ENCODE measurements at regions not wholly inside any gene's neighbourhood (a gene's known extent, or its start where the extent isn't known, plus 50 kb on each side); places are given as distances from the start of the nearest gene placed in this dataset.

- FAIRE-seq (no peak), DNase-seq (ENCODE audit: insufficient read length, low spot score) (no peak)
Observed at GRCh38 chr1:5577255-5578040, 414.8 kb downstream of the NPHP4 start.

DNA sequence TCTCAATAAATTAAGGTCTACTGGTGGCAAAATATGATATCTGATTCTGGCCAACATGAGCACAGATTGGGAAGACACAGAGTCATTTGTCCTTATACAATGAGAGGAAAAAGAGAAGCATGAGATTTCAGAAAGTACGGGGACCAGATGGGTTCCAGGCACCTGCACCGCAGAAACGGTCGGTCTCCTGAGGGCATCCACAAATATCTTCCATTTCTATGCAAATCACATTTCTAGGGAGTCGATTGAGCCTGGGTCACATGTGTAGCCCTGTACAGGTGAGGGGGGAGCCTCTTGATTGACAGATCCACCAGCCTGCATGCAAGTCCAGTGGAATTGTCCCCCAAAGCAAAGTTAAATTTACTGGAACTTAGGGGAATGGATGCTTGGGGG, 415.6 kb downstream of the NPHP4 start:
- DNase-seq (ENCODE audit: insufficient read length, low spot score), result no peak
- FAIRE-seq, result no peak

DNA sequence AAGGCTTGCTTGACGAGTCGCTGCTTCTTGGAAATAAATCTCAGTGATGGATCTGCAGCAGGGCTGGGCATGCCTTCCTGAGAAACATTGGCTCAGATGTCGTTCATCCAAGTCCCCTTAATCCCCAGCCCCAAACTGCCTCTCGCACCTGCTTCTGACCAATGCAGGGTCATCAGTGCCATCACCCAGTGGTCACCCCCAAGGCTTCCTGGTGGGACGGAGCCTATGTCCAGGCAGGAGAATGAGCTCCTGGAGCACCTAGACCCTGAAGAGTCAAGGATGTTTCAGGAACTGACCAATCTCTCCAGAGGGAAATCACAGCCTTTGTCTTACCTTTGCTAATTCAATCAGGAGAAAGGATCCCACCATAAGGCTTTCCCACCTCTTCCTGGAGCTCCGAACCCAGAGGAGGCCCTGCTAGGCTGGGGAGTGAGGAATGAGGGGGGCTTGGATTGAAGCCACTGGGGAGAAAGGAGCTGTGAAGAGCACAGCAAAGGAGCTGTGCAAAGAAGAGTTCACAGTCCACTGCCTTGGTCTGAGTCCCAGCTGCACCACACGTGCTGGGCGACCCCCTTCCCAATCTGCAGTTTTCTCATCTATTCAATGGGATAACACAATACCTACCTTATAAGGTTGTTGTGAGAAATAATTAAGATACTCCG, 416.1 kb downstream of the NPHP4 start:
- FAIRE-seq, result no peak
- no peak for DNase-seq (ENCODE audit: insufficient read length, low spot score)

- DNase-seq (ENCODE audit: insufficient read length, low spot score) (no peak), FAIRE-seq (no peak)
Observed at GRCh38 chr1:5575396-5575940, 416.8 kb downstream of the NPHP4 start.

GRCh38 chr1:5574641-5575040, 417.6 kb downstream of the NPHP4 start:
- DNase-seq (ENCODE audit: insufficient read length, low spot score), result no peak
- no peak for FAIRE-seq

GRCh38 chr1:5572794-5573193, 419.4 kb downstream of the NPHP4 start:
- FAIRE-seq (no peak), DNase-seq (ENCODE audit: insufficient read length, low spot score) (no peak)

DNA sequence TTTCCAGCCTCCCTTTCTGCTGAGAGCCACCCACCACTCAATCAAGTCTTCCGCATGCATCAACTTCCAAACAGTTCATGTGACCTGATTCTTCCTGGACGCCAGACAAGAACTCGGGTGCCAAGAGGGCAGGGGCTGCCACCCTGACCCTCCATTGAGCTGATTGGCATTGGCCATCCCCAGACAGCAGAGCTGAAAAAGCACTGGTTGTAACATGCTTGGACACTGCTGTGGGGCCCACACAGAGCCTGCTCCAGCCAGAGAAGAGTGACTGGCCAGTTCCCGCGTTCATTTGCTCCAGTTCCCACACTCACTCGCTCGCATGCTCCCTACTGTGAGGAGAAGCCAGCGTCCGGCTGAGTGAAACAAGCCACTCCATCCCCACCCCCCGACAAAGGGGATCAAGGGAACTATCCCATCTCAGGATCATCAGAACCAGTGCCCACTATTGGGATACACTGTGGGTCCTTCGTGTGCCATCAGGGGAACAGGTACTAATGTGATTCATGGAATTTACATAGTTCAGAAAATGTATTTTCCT, 420.3 kb downstream of the NPHP4 start:
- DNase-seq (ENCODE audit: insufficient read length, low spot score) (no peak), FAIRE-seq (no peak)

DNA sequence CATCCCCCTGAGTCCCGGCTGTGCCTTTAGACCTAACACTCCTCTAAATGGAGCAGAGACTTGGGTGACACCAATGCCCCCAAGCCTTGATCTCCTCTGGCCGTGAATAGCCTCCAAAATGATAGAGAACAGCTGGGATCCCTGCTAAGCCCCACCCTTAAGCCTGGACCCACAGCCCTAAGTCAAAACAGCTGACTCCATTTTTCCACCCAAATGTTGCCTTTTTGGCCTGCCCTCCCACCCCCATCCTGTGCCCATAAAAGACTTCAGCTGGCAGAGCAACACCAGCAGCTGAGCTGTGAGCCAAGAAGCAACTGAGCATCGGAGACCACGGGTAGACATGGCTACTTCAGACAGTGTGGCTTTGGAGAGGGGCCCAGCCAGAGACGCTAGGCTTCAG, 420.8 kb downstream of the NPHP4 start:
- no peak for FAIRE-seq
- no peak for DNase-seq (ENCODE audit: insufficient read length, low spot score)

DNA sequence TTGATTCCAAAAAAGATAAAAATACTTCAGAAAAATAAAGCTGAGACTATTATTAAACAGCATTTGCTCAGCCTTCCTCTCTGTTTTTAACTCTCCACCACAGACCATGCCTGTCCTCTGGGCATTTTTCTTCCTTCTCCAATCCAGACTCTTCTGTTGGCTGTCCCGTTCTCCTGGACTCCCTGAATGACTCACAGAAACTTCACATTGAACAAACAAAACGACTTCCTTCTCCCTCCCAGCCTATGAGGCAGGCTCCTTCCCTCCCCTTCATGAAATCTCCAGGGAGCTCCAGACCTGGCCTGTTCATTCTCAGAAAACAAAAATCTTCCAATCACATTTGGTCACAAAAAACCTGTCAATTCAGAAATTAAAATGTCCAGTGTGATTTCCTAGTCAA, 421.3 kb downstream of the NPHP4 start:
- no peak for DNase-seq (ENCODE audit: insufficient read length, low spot score)
- FAIRE-seq, result no peak

DNA sequence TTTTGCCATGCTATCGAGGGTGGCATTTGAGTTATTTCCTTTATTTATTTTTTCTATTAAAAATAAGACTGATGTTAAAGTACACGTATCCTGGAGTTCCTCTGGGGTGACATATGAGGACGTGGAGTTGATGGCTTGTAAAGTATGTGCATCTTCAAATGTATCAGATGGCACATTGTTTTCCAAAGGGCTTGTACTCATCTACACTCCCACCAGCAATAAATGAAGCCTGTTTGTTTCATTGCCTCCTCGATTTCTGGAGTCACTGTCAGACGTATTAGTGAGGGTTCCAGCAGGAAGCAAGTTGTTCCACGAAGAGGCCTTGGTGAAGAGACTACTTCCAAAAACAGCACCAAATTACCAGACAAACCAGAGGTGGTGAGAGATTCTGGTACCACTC, 423.9 kb downstream of the NPHP4 start:
- DNase-seq (ENCODE audit: insufficient read length, low spot score), result no peak
- FAIRE-seq, result no peak

DNA sequence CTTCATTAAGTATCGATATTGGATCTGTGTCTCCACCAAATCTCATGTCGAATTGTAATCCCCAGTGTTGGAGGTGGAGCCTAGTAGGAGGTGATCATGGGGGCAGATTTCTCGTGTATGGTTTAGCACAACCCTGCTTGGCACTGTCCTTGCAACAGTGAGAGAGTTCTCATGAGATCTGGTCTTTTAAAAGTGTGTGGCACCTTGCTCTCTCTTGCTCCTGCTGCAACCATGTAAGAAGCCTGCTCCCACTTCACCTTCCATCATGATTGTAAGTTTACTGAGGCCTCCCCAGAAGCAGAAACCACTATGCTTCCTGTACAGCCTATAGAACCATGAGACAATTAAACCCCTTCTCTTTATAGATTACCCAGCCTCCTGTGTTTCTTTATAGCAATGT, 424.4 kb downstream of the NPHP4 start:
- DNase-seq (ENCODE audit: insufficient read length, low spot score) (no peak), FAIRE-seq (no peak)

- FAIRE-seq (no peak), DNase-seq (ENCODE audit: insufficient read length, low spot score) (no peak)
Observed at GRCh38 chr1:5566924-5567323, 425.3 kb downstream of the NPHP4 start.

DNA sequence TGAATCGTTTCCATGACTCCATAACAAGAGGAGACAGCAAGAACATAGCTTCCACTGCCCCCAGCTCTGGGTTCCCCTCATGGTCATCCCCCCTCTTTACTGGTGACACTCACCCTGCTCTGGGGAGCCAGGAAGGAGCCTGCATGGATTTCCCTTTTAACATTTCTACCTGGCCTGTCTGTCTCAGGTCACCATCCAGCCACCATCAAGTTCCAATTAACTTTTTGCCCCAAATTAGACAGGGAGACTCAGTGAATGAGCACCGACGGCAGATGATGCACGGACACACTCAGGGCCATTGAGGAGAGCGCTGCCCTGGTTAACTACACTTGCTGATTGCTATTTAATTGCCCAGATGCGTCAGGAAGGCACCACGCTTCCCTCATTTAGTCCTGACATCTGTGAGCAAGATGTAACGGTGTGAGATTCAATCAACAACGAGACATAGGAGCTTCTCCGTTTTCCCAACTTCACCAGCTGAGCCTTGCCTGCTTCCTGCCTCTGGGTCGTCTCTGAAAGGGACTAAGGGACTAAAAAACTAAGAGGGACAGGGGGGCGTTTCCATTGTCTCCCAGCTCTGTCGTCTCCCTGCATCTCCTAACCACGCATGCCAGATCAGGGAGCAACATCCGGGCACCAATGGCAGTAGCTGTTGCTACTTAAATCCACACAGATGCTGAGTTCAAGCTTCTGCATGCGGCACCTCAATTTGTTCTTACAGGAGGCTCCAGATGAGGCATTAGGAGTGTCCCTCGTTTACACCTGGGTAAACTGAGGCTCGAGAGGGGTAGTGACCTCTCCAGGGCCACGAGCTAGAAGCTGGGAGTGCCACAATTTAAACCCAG, 426.7 kb downstream of the NPHP4 start:
- FAIRE-seq (no peak), DNase-seq (ENCODE audit: insufficient read length, low spot score) (no peak)

DNA sequence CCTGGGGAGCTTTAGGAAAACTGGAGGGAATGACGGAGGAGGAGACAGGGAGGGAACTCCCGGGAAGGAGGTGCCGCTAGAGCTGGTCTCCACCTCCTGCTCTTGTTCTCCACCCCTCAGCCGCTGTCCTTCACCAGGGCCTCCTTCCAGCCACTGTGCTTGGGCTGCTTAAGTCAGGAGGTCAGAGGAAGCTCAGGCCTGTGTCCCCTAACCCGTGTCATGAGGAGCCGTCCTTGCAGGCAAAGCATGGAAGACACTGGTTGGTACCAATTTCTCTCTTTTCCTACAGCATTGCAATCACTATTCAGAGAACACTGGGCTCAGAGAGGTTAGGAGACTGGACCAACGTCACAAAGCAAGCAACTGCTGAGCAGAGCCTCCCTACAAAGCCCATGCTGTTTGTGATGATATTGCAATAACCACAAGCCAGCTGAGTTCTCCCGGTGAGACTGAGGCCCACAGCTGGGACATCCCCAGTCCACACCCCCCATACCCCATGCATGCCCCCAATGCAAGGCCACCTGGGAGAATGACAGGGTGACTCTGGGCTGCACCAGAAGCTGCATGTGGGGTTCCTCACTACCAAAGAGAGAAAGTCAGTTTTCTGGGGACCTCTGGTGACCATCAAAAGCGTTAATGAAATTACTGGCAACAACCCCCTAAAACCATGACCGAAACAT, 427.5 kb downstream of the NPHP4 start:
- FAIRE-seq, result no peak
- no peak for DNase-seq (ENCODE audit: insufficient read length, low spot score)

DNA sequence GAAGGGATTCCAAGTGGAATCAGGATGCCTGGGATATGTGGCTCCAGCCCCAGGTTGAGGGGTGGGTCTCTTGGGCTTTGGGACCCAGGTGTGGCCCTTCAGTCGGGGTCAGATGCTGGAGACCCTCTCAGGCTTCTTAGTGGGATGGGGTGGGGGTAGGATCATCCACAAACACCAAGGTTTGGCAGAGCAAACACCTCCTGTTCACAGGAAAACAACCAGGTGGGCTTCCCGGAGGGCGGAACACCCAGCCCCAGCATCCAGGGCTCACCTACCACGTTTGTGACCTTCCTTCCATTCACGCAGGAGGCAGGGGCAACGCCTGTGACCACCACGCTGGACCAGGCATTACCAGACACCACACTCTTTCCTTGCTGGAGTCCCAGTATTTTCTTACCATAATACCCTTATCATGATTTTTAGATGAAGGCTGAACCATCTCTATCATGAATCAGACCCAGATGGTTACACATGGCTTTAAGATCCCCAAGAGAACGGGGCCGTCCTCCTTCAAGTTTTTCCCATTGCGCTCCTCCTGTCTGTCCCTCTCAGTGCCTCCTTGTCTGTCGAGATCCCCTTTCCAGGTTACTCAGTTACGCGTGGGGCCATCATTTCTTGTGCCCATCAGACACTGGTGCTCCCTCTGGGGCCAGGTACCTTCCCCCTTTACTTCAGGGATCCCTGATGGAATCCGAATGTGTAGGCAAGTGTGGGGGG, 428.2 kb downstream of the NPHP4 start:
- FAIRE-seq, result no peak

DNA sequence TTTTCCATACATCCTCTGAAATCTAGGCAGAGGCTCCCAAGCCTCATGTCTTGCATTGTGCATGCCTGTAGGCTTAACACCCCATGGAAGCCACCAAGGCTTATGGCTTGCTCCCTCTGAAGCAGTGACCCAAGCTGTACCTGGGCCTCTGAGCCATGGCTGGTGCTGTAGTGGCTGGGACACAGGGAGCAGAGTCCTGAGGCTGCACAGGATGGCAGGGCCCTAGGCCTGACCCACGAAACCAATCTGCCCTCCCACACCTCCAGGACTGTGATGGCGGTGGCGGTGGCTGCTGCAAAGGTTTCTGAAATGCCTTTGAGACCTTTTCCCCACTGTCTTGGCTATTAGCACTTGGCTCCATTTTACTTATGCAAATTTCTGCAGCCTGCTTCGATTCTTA, 429.5 kb downstream of the NPHP4 start:
- DNase-seq (ENCODE audit: insufficient read length, low spot score) (no peak), FAIRE-seq (no peak)

More for the DNA sequence above, 428.2 kb downstream of the NPHP4 start:
- no peak for DNase-seq (ENCODE audit: insufficient read length, low spot score)

- DNase-seq (ENCODE audit: insufficient read length, low spot score) (no peak), FAIRE-seq (no peak)
Observed at GRCh38 chr1:5562331-5562730, 429.9 kb downstream of the NPHP4 start.

DNA sequence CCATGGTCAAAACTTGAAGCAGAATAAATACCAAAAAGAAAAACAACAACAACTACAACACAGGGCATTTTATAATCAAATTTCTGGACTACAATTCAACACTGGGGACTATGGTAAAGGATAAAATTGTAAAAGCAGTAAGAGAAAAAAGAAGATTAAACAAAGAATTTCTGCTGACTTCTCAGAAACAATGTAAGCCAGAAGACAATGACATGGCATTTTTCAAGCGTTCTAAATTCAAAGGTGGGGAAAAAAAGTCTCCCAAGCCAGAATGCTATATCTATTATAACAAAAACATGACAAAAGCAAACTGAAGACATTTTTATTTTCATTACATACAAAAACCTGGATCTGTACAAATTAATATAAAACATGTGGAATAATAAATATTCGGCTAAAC, 433.1 kb downstream of the NPHP4 start:
- DNase-seq (ENCODE audit: insufficient read length, low spot score) (no peak), FAIRE-seq (no peak)

GRCh38 chr1:5555853-5556252, 436.4 kb downstream of the NPHP4 start:
- FAIRE-seq, result no peak
- DNase-seq (ENCODE audit: insufficient read length, low spot score), result no peak

DNA sequence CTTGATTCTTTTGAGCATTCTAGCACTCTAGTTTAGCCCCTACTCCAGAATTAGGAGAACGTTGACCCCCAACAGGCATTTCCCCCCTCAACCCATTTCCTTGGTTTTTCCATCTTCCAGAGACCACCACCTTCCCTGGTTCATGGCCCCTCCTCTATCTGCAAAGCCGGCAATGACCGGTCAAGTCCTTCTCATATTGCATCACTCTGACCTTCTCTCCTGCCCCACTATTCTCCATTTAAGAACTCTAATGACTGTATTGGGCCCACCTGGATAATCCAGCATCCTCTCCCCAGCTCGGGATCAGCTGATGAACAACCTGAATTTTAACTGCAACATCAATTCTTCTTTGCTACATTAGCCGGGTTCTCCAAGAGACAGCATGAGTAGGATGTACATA, 437.4 kb downstream of the NPHP4 start:
- no peak for DNase-seq (ENCODE audit: insufficient read length, low spot score)
- no peak for FAIRE-seq

Measured in GM19239 (cell line).